ENCODE measurements at regions not wholly inside any gene's neighbourhood (a gene's known extent, or its start where the extent isn't known, plus 50 kb on each side); places are given as distances from the start of the nearest gene placed in this dataset.
A peak's percentile ranks its signal among the peaks of the same experiment; 100 is the strongest.

- no peaks in the 10 kb centered on the region for H3K9me3 ChIP-seq
- peaks cover 0 to 4% (median 0%) of the 10 kb centered on the region in 4 donors for H3K27me3 ChIP-seq
- DNase-seq (no peak), ATAC-seq (no peak), FAIRE-seq (no peak)
- no peak overlapping the region for H3K4me3 ChIP-seq
- 72 to 83% methylated on average over 4 of the region's 4 CpGs for WGBS, 2 donors
- H3K4me1 ChIP-seq: no peaks in the 10 kb centered on the region
- intact Hi-C loops (cut with DNase I): no loop called here
- H3K27ac ChIP-seq: no peak overlapping the region
- no peak for TF ChIP-seq CTCF (IDR thresholded peaks at IDR 0.05)
- H3K36me3 ChIP-seq: no peaks in the 10 kb centered on the region
Measured at GRCh38 chr2:129575880-129576279, 403.6 kb upstream of the RAB6C start.

GRCh38 chr2:129580001-129580400 lies 399.5 kb upstream of the RAB6C start:
- no peak for TF ChIP-seq CTCF (IDR thresholded peaks at IDR 0.05)
- DNase-seq (no peak), ATAC-seq (no peak), FAIRE-seq (no peak)
- Histone ChIP-seq H3K4me3 (no peak overlapping the region), H3K4me1 (no peaks in the 10 kb centered on the region), H3K27me3 (peaks cover 0 to 7% (median 0%) of the 10 kb centered on the region in 4 donors), H3K27ac (no peak overlapping the region), H3K9me3 (no peaks in the 10 kb centered on the region), H3K36me3 (no peaks in the 10 kb centered on the region)
- 74 to 85% methylated on average over 1 of the region's 1 CpG for WGBS, 2 donors
- intact Hi-C loops (cut with DNase I): no loop called here

GRCh38 chr2:129585760-129586159 lies 393.7 kb upstream of the RAB6C start:
- H3K36me3 ChIP-seq: no peaks in the 10 kb centered on the region
- FAIRE-seq (no peak), DNase-seq (no peak), ATAC-seq (no peak)
- no peak overlapping the region for H3K4me3 ChIP-seq
- peaks cover 0 to 10% (median 0%) of the 10 kb centered on the region in 4 donors for H3K27me3 ChIP-seq
- H3K9me3 ChIP-seq: no peaks in the 10 kb centered on the region
- TF ChIP-seq CTCF (IDR thresholded peaks at IDR 0.05): no peak
- H3K4me1 ChIP-seq: no peaks in the 10 kb centered on the region
- no peak overlapping the region for H3K27ac ChIP-seq
- intact Hi-C loops (cut with DNase I): no loop called here

- ATAC-seq (peak in 1 of 4 donors; percentile 72), DNase-seq (no peak), FAIRE-seq (no peak)
- intact Hi-C loops (cut with DNase I): no loop called here
- Histone ChIP-seq H3K4me3 (no peak overlapping the region), H3K27ac (no peak overlapping the region), H3K9me3 (no peaks in the 10 kb centered on the region), H3K36me3 (no peaks in the 10 kb centered on the region), H3K4me1 (no peaks in the 10 kb centered on the region), H3K27me3 (peaks cover 0 to 15% (median 0%) of the 10 kb centered on the region in 4 donors)
- peak in 1 of 4 donors; percentile 14 for TF ChIP-seq CTCF (IDR thresholded peaks at IDR 0.05)
- 45 to 60% methylated on average over 48 to 51 of the region's 51 CpGs for WGBS, 2 donors
Measured at GRCh38 chr2:129587426-129588064, 391.9 kb upstream of the RAB6C start.

- no peak for DNase-seq
- FAIRE-seq: no peak
Measured at GRCh38 chr2:129604560-129604959, 374.9 kb upstream of the RAB6C start.

More at GRCh38 chr2:129604560-129604959, 374.9 kb upstream of the RAB6C start:
- Histone ChIP-seq H3K9me3 (no peaks in the 10 kb centered on the region), H3K27me3 (no peaks in the 10 kb centered on the region), H3K36me3 (no peaks in the 10 kb centered on the region), H3K4me3 (no peak overlapping the region), H3K4me1 (no peaks in the 10 kb centered on the region), H3K27ac (no peak overlapping the region)
- intact Hi-C loops (cut with DNase I): no loop called here
- 61 to 68% methylated on average over 5 of the region's 5 CpGs for WGBS, 2 donors
- TF ChIP-seq CTCF (IDR thresholded peaks at IDR 0.05): no peak
- no peak for ATAC-seq

Measured in pancreas (tissue), 10 donors.